OCI-LY1 (cell line): ENCODE measurements at regions not wholly inside any gene's neighbourhood (a gene's known extent, or its start where the extent isn't known, plus 50 kb on each side); places are given as distances from the start of the nearest gene placed in this dataset.

ENCODE experiments used
- H2AFZ ChIP-seq: fragments of 200-600 bp; sonication (generic), shearing (Covaris generic); 2 replicates; pipeline ENCODE4 v1.6.0; 2014; ENCODE audit warnings: antibody characterized with exemption, mild to moderate bottlenecking, low read length
- H3F3A ChIP-seq: fragments of 200-600 bp; sonication (generic), shearing (Covaris generic); 2 replicates; pipeline ENCODE4 v1.6.0; 2014; ENCODE audit warnings: mild to moderate bottlenecking, antibody characterized with exemption, low read length, moderate library complexity; ENCODE audit not compliant: insufficient read depth
- H3K27ac ChIP-seq: fragments of 200-600 bp; sonication (generic); 2 replicates; pipeline ENCODE4 v1.5.1; 2014; ENCODE audit warnings: low read length, mixed run types, mild to moderate bottlenecking, low read depth; ENCODE audit not compliant: poor library complexity, severe bottlenecking
- H3K27me3 ChIP-seq: fragments of 200-600 bp; sonication (generic); 2 replicates; pipeline ENCODE4 v1.6.0; 2014; ENCODE audit warnings: antibody characterized with exemption, mild to moderate bottlenecking, low read length, moderate library complexity; ENCODE audit not compliant: insufficient read depth
- H3K36me3 ChIP-seq: fragments of 200-600 bp; sonication (generic); 2 replicates; pipeline ENCODE4 v1.6.1; 2014; ENCODE audit warnings: mild to moderate bottlenecking, antibody characterized with exemption, low read length, moderate library complexity, mixed read lengths; ENCODE audit not compliant: insufficient read depth
- H3K4me1 ChIP-seq: fragments of 200-600 bp; sonication (generic); 2 replicates; pipeline ENCODE4 v1.5.1; 2014; ENCODE audit warnings: mild to moderate bottlenecking, low read length, moderate library complexity; ENCODE audit not compliant: insufficient read depth, severe bottlenecking
- H3K4me2 ChIP-seq: fragments of 200-600 bp; sonication (generic), shearing (Covaris generic); 2 replicates; pipeline ENCODE4 v1.6.1; 2014; ENCODE audit warnings: low read length
- H3K4me3 ChIP-seq: fragments of 200-600 bp; sonication (generic); 2 replicates; pipeline ENCODE4 v1.5.1; 2014; ENCODE audit warnings: low read length, low read depth, mild to moderate bottlenecking, mixed read lengths; ENCODE audit not compliant: poor library complexity, severe bottlenecking
- H3K79me2 ChIP-seq: fragments of 200-600 bp; shearing (Covaris generic); 2 replicates; pipeline ENCODE4 v1.6.1; 2016; ENCODE audit warnings: mixed run types, low read length, mixed read lengths; ENCODE audit not compliant: insufficient read depth
- H3K9ac ChIP-seq: fragments of 200-600 bp; sonication (generic), shearing (Covaris generic); 2 replicates; pipeline ENCODE4 v1.6.1; 2014; ENCODE audit warnings: mild to moderate bottlenecking, low read length, mixed read lengths
- H3K9me2 ChIP-seq: fragments of 200-600 bp; sonication (generic), shearing (Covaris generic); 2 replicates; pipeline ENCODE4 v1.6.1; 2014; ENCODE audit warnings: low read depth, mild to moderate bottlenecking, low read length, mixed read lengths
- H3K9me3 ChIP-seq: fragments of 200-600 bp; shearing (Covaris generic); 2 replicates; pipeline ENCODE4 v1.6.1; 2014; ENCODE audit warnings: low read length, mixed read lengths
- H4K20me1 ChIP-seq: fragments of 200-600 bp; sonication (generic), shearing (Covaris generic); 2 replicates; pipeline ENCODE4 v1.6.0; 2016; ENCODE audit warnings: mild to moderate bottlenecking, low read length; ENCODE audit not compliant: insufficient read depth
- EZH2 ChIP-seq: fragments of 200-600 bp; sonication (generic), shearing (Covaris generic); IDR thresholded peaks from 2 replicates; pipeline ENCODE4 v1.8.0; 2017; ENCODE audit warnings: borderline replicate concordance, mixed run types, mild to moderate bottlenecking, antibody characterized with exemption, low read length, moderate library complexity, mixed read lengths
- TF ChIP-seq, protein P1 (sequence below): fragments of 200-600 bp; sonication (generic), shearing (Covaris generic); IDR thresholded peaks from 2 replicates; pipeline ENCODE4 v1.5.1; 2017; ENCODE audit warnings: mild to moderate bottlenecking, antibody characterized with exemption, low read length, moderate library complexity, mixed read lengths

DNA sequence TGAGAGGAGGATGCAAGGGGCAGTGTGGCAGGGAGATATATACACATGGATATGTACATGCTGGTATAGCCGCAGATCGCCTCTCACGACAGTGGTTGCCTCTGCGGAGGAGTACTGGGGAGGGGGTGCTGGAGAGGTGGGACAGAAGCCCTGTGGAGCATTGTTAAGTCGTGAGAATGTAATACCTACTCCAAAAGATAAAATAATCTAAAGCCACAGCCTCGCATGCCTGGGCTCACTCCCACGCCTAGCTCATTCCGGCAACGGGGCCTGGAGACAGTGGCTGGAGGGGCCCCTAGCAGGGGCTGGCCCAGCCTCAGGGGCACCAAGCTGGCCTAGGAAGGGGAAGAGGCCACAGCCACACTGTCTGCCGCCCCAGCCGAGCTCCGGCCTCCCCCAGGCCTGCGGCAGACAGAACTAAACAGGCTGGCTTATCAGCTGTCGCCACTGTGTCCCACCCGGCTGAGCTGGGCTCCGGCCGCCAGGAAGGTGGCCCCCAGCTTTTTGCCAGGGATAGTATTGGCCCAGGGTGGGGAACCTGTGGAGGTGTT lies 65.1 kb upstream of the LCTL start:
- no peaks in the 10 kb centered on the region for H3K9me2 ChIP-seq
- H3F3A ChIP-seq, result no peaks in the 10 kb centered on the region
- no peak overlapping the region for H2AFZ ChIP-seq
- no peaks in the 10 kb centered on the region for H3K36me3 ChIP-seq
- no peak overlapping the region for H3K9ac ChIP-seq
- H3K27ac ChIP-seq, result no peak overlapping the region
- H4K20me1 ChIP-seq, result no peaks in the 10 kb centered on the region
- no peaks in the 10 kb centered on the region for H3K9me3 ChIP-seq
- no peak overlapping the region for H3K4me2 ChIP-seq
- H3K4me1 ChIP-seq, result no peaks in the 10 kb centered on the region
- TF ChIP-seq, protein P1, sequence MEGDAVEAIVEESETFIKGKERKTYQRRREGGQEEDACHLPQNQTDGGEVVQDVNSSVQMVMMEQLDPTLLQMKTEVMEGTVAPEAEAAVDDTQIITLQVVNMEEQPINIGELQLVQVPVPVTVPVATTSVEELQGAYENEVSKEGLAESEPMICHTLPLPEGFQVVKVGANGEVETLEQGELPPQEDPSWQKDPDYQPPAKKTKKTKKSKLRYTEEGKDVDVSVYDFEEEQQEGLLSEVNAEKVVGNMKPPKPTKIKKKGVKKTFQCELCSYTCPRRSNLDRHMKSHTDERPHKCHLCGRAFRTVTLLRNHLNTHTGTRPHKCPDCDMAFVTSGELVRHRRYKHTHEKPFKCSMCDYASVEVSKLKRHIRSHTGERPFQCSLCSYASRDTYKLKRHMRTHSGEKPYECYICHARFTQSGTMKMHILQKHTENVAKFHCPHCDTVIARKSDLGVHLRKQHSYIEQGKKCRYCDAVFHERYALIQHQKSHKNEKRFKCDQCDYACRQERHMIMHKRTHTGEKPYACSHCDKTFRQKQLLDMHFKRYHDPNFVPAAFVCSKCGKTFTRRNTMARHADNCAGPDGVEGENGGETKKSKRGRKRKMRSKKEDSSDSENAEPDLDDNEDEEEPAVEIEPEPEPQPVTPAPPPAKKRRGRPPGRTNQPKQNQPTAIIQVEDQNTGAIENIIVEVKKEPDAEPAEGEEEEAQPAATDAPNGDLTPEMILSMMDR, result no peak
- TF ChIP-seq EZH2, result no peak
- no peaks in the 10 kb centered on the region for H3K79me2 ChIP-seq
- H3K4me3 ChIP-seq, result no peak overlapping the region
- H3K27me3 ChIP-seq, result no peaks in the 10 kb centered on the region; the same call in 1 of the 2 replicates

GRCh38 chr15:66631616-66632263 lies 65.9 kb upstream of the LCTL start:
- H3K4me1 ChIP-seq, result no peaks in the 10 kb centered on the region
- H4K20me1 ChIP-seq, result no peaks in the 10 kb centered on the region
- H3K9ac ChIP-seq, result no peak overlapping the region
- no peaks in the 10 kb centered on the region for H3K9me2 ChIP-seq
- no peaks in the 10 kb centered on the region for H3F3A ChIP-seq
- H3K27me3 ChIP-seq, result no peaks in the 10 kb centered on the region; the same call in 1 of the 2 replicates
- TF ChIP-seq, protein P1, result no peak
- no peak for TF ChIP-seq EZH2
- H3K9me3 ChIP-seq, result no peaks in the 10 kb centered on the region
- no peaks in the 10 kb centered on the region for H3K36me3 ChIP-seq
- no peak overlapping the region for H2AFZ ChIP-seq
- no peak overlapping the region for H3K4me3 ChIP-seq
- no peaks in the 10 kb centered on the region for H3K79me2 ChIP-seq
- no peak overlapping the region for H3K4me2 ChIP-seq
- no peak overlapping the region for H3K27ac ChIP-seq

GRCh38 chr15:66633041-66633937 lies 67.5 kb upstream of the LCTL start:
- Histone ChIP-seq H3F3A (no peaks in the 10 kb centered on the region), H3K36me3 (no peaks in the 10 kb centered on the region), H2AFZ (no peak overlapping the region), H3K9ac (no peak overlapping the region), H3K79me2 (no peaks in the 10 kb centered on the region), H4K20me1 (no peaks in the 10 kb centered on the region), H3K27me3 (no peaks in the 10 kb centered on the region; the same call in 1 of the 2 replicates), H3K27ac (no peak overlapping the region), H3K4me2 (no peak overlapping the region), H3K9me3 (no peaks in the 10 kb centered on the region), H3K4me1 (no peaks in the 10 kb centered on the region), H3K9me2 (no peaks in the 10 kb centered on the region), H3K4me3 (no peak overlapping the region)
- TF ChIP-seq EZH2, result no peak
- TF ChIP-seq, protein P1, result no peak
